NCI-H2081 (cell line): ENCODE measurements at regions not wholly inside any gene's neighbourhood (a gene's known extent, or its start where the extent isn't known, plus 50 kb on each side); places are given as distances from the start of the nearest gene placed in this dataset.
"Not testable (repeated sequence)": the region's sequence is repeated elsewhere in the genome, so short reads cannot be mapped to it uniquely, and the experiment has no call there.

Source experiments
- DNase-seq, 2 experiments: peaks; one replicate each; lab custom pipeline; 2025; lab: John Stamatoyannopoulos, UW

DNA sequence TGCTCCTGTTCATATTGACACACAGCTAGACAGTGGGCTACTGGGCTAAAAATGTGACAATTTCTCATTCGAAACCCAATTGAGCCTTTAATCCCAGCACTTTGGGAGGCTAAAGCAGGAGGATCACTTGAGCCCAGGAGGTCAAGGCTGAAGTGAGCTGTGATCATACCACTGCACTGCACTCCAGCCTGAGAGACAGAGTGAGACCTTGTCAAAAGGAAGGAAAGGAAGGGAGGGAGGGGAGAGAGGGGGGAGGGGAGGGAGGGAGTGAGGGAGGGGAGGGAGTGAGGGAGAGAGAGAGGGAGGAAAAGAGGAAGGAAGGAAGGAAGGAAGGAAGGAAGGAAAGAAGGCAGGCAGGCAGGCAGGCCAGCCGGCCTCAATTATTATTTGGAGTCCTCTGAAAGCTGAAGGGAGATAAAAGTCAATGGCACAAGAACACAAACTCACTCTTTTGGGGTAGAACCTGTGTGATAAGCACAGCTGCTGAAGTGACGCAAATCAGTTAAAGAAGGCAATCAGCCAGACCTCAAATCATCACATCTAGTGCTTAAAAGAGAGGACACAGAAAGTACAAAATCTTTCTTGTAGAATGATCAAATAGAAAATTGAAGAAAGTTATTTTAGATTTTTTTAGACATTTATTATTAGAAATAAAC lies 98.1 kb downstream of the CCDC71L start:
- no peak for DNase-seq

DNA sequence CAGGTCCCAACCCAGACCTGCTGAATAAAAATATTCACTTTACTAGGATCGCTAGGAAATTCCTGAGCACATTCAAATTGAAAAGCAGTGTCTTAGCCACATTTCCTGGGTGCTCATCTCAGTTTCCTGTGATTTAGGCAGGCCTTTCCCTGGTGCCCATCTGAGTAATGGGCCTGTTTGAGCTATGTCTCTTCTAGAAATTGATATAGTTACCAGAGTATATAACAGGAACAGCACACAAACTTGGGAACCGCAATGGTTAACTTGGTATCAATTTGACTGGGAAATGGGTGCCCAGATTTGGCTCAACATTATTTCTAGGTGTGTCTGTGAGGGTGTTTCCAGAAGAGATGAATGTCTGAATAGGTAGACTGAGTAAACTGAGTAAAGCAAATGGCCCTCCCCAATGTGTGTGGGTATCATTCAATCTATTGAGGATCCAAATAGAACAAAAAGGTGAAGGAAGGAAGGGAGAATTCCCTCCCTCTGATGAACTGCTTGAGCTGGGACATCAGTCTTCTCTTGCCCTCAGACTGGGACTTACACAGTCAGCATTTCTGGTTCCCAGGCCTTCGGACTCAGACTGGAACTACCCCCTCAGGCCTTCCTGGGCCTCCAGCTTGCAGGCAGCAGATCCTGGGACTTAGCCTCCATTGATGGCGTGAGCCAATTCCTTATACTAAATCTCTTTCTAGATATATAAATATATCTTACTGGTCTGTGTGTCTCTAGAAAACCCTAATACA lies 99.1 kb downstream of the CCDC71L start:
- DNase-seq, result no peak

DNA sequence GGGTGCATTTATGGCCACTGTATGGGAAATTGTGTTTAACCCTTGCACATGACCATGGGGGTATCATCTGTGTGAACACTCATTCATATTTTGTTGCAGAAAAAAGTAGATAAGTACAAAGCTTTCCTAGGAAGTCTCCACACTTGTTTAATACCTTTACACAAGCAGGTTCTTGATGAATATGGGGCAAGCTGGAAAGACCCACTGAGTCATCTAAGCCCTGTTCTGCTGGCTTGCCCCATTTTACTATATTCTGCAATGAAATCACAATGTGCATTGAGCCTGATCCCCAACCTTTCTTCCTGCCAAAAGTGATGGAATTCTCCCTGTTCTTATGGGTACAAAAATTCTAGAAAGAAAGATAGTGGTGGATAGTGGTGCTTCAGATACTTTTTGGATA lies 99.8 kb downstream of the CCDC71L start:
- DNase-seq, result no peak

DNA sequence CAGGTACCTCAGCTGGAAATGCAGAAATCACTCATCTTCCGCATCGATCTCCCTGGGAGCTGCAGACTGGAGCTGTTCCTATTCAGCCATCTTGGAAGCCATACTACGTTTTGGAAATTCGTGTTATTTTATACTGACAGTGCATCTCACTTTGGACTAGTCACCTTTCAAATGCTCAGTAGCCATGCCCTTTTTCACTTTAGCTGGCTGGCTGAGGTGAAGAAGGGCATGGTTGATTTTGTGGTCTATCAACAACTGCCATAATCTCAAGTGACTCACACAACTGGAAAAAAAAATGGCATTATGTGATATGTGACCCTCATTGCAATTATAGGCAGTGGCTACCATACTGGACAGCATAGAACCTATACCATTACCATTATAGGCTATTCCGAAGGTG lies 100.5 kb downstream of the CCDC71L start:
- DNase-seq, result no peak

DNA sequence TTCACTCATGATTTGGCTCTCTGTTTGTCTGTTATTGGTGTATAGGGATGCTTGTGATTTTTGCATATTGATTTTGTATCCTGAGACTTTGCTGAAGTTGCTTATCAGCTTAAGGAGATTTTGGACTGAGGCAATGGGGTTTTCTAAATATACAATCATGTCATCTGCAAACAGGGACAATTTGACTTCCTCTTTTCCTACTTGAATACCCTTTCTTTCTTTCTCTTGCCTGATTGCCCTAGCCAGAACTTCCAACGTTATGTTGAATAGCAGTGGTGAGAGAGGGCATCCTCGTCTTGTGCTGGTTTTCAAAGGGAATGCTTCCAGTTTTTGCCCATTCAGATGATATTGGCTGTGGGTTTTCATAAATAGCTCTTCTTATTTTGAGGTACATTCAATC lies 104.7 kb downstream of the CCDC71L start:
- DNase-seq, result not testable (repeated sequence)

DNA sequence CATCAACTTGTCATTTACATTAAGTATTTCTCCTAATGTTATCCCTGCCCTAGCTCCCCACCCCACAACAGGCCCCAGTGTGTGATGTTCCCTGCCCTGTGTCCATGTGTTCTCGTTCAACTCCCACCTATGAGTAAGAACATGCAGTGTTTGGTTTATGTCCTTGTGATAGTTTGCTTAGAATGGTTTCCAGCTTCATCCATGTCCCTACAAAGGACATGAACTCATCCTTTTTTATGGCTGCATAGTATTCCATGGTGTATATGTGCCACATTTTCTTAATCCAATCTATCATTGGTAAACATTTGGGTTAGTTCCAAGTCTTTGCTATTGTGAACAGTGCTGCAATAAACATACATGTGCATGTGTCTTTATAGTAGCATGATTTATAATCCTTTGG lies 106.3 kb downstream of the CCDC71L start:
- not testable (repeated sequence) for DNase-seq

DNA sequence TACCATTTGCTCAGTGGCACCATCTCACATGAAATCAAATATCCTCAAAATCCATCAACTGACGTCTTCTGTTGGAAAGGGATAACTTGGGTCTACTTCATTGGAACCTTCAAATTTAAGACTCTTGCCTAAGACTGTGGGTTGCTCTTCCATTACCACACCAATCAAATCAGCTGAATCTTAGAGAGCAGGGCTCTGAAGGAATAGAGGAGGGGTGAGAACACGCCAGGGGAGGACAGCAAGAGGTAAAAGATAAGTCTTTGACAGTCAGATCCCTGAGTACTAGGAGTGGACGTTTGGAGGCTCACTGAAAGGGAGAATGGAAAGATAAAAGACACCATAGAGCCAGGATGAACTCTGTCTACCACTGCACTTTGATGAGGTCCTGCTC lies 107.5 kb downstream of the CCDC71L start:
- DNase-seq, result no peak

DNA sequence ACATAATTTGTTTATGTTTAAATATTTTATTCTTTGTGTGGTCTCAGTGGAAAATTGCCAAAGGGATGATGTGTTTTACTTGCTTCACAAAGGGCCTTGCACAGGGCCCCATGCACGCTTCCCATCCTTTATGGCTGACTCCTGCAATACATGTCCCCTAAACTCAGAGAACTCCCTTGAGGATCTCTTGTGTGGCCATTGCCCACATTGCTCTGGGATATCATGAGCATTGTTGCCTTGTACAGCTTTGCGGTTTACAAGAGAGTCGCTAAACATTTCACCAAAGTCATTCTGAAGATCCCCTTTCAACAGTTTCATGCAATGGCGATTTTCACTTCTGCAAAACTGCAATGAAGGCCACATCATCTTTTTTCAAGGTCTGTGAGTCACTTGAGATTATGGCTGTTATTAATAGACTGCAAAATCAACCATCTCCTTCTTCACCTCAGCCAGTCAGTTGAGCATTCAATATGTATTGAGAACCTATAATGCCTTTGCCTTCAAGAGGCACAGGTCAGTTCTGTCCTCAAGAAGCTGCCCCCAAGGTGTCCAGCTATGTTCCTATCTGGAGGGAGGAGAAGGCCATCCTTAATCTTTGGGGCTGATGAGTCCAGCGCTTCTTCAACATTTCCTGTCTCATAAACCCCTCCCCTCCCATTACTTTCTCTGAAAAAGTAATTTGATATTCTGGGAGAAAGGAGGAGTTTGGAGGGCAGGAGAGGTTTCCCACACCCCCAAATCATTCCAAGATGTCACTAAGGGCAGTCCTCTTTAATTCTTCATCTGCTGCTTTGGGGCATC lies 108.1 kb downstream of the CCDC71L start:
- no peak for DNase-seq

DNA sequence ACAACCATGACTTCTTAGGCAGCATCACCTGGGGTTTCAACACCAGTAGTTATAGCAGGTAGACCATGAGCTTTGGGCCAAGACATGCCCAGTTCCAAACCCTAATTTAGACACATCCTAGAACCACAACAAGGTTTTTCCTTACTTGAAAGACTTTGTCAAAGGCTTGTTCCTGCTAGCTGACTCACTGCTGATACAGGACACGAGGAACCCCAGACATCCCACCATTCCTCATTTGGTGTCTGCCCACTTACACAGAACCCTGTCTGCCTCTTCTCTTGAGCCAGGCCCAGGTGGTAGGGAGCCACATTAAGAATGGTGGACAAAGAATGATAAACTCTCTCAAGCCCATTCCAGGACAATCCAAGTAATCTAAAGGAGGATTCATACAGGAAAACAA lies 109.0 kb downstream of the CCDC71L start:
- DNase-seq, result no peak

DNA sequence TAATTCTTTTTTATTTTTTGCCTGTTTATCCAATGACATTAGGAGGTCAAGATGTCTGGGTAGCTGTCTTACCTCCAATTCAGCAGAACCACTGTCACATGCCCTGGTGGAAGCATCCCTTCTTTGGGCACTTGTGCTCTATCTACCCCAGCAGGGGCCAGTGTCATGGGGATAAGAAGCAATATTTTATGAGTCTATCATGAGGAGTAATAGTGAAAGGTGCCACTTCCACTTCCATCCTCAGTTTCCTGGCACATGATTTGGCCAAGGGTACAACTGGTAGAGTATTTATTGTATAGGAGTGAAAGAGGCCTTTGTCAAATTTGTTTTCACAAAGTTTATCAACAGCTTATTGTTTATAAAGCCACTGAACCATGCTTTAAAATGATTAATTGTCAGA lies 112.5 kb downstream of the CCDC71L start:
- DNase-seq, result no peak

DNA sequence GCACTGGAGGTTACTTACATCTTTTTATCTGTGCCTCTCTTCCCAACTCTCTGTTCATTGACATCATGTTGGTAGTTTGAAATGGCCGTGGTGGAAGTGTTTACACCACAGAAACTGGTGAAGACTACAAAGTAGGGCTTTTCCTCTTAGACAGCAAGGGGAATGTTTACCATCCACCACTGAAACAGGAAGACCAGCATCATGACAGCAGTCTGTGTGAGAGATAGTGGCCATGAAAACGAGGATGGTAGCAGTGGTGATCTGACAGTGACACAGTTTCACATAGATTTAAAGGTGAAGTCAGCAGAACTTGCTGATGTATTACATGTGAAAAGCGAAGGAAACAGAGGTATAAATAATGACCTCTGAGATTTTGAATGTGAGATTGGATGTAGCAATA lies 115.7 kb downstream of the CCDC71L start:
- no peak for DNase-seq

DNA sequence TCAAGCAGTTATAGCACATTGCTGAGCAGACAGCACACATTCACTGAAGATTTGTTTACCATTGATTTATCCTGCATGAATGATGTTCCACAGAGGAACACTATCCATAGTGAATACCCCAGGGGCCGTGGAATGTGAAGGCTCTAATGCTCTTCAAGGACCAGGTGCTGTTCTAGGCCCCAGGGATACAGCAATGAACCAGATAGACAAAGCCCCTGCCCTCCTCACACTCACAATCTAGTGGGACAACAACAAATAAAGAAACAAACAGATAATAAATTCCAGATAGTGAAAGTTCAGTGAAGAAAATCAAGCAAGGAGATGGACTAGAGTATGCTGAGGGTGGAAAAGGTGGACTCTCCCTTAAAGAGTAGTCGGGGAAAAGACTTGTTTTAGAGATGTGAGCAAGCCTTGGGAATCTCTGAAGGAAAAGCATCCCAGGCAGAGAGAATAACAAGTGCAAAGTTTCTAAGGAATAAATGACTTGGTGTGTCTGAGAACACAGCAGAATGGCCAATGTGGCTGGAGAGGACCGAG lies 117.7 kb downstream of the CCDC71L start:
- DNase-seq, result no peak

DNA sequence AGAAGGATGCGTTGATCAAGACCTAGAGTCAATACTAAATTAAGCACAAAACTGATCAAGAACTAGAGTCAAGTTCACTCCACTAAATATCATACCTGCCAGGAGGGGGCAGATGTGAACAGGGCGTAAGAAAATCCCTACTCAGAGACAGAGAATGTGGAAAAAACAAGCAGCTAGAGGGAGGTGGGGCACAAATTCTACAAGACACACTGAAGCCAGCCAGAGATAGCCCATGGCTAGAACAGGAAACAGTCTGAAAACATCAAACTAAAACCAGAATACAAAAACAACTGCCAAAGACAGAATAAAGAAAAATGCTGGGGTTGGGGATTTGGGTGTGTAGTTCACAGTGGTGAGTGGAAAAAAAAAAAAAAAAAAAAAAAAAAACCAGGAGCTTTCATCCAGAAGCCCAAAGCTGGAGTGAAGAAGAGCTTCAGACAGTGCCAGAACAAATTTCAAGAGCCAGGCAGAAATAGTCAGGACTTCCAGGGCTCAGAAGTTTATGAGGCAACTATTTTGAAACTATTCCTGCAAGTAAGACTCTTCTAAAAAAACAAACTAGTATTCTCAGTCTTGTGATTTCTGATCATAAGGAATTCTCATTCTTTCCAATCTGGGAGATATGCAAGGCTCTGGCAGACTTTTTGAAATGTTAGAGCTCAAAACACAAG lies 118.3 kb downstream of the CCDC71L start:
- DNase-seq, result peak; percentile 75 to 77

DNA sequence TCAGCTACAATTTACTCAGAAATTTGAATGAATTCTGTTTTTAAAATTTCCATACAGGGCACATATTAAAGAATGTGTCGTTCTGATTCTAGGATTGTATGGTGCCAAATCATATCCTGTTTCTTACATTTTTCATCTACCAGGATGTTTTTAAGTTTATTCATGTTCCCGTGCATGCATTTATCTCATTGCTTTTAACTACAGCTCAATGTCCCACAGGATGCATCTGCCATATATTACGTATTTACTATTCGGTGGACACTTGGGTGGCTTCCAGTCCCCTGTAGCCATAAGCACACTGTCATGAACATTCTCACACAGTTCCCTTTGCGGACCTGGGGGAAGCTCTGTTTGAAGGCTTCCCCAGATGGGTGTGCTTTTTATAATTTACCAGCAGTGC lies 122.3 kb downstream of the CCDC71L start:
- DNase-seq, result no peak

DNA sequence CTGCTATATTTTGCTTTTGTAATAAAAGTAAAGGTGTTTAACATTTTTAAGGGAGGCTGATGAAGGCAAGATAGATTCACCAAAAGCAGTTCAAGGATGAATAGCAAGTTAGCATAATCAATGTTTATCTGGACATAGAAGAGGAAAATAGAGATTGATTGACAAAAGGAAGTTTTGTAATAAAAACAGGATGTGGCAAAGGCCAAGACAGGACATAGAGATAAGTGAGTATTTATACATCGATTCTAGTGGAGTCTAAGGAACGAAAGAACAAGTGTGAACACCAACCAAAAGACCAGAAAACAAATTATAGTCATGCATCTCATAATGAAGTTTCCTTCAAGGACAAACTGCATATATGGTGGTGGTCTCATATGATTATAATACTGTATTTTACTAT lies 123.8 kb downstream of the CCDC71L start:
- DNase-seq, result no peak

DNA sequence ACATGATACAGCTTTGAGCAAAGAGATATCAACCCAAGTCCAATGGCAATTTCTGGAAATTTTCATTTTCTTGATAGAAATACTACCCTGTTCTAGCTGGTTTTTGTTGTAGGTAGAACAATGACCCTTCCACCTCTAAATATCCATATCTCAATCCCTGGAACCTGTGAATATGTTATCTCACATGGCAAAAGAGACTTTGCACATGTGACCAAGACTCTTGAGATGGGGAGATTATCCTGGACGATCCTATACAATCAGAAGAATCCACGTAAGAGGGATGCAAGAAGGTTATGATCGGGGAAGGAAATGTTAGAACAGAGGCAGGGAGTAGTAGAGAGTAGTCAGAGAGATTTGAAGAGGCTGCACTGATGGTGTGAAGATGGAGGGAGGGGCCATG lies 124.9 kb downstream of the CCDC71L start:
- no peak for DNase-seq

DNA sequence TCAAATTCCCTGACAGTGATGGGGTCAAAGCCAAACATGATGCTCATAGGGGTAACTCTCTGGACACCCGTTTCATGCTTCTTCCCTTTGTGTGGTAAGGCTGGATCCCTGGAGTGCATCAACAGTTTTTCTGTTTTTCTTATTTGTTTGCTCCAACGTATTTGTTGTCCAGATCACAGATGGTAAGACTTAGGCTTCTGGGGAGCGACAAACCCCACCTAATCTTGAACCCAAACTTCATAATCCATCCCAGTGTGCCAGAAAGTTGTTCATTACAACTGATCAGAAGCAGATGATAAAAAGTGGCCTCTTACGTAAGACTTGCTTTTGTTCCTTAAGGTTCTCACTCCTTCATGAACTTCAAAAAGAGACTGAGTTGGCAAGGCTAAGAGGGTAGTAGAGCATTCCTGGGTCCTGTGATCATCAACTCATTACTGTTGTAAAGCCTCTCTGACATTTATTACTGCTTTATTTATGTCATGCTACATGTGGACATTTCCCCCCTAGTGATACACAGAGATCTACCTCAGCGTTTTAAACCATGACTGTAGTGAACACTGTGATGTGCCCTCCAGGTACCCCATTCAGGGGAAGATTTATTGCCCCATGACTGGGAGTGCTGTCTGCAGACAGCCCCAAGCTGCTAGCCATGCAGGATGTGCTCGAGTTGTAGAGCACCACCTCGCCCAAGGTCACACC lies 125.6 kb downstream of the CCDC71L start:
- no peak for DNase-seq

DNA sequence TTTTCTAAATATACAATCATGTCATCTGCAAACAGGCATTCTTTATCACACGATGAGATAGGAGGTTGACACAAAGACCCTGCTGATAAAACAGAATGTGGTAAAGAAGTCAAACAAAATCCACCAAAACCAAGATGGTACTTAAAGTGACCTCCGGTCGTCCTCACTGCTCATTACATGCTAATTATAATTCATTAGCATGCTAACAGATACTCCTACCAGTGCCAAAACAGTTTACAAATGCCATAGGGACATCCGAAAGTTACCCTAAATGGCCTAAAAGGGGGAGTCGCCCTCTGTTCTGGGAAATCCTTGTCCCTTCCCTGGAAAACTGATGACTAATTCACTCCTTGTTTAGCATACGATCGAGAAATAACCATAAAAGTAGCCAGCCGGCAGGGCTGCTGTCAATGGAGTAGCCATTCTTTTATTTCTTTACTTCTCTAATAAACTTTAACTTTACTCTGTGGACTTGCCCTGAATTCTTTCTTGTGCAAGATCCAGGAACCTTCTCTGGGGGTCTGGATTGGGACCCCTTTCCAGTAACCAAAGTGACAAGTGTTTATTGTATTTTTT lies 126.6 kb downstream of the CCDC71L start:
- DNase-seq, result no peak

DNA sequence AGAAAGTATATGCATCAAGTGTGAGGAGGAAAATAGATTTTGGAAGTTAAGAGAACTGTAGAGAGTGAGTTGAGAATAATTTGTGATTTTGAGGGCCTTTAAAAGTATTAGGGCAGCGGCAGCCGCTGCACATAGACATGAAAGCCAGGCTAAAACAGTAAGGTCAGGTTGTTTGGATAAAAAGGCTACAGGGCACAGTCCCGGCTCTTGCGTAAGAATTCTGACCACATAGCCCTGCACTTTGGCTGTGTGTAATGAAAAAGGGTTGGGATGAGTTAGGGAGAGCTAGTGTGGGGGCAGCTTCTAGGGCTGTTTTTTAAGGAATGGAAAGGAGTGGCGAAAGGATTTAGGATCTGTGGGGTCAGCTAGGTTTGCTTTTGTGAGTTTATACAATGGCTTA lies 130.8 kb downstream of the CCDC71L start:
- DNase-seq, result not testable (repeated sequence)

DNA sequence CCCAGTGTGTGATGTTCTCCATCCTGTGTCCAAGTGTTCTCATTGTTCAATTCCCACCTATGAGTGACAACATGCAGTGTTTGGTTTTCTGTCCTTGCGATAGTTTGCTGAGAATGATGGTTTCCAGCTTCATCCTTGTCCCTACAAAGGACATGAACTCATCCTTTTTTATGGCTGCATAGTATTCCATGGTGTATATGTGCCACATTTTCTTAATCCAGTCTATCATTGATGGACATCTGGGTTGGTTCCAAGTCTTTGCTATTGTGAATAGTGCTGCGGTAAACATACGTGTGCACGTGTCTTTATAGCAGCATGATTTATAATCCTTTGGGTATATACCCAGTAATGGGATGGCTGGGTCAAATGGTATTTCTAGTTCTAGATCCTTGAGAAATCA lies 134.3 kb downstream of the CCDC71L start:
- not testable (repeated sequence) for DNase-seq

DNA sequence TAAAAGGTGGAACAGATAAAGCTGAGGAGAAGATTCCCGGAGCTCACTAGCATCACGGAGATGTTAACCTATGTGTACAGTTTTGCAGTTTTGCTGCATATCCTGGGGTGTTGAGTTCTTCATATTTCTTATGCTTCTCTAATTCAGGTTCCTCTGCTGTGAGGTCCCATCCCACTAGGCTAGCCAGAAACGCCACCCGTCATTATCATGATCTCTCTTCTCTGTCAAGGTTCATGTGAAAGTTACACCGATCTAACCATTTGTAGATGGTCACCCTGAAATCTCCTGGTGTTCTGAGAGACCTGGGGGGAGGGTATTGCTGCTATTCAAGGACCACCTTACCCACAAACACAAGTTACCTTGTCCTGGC lies 136.3 kb downstream of the CCDC71L start:
- no peak for DNase-seq
